ENCODE measurements at regions not wholly inside any gene's neighbourhood (a gene's known extent, or its start where the extent isn't known, plus 50 kb on each side); places are given as distances from the start of the nearest gene placed in this dataset.
A peak's percentile ranks its signal among the peaks of the same experiment; 100 is the strongest.
"Not testable (repeated sequence)": the region's sequence is repeated elsewhere in the genome, so short reads cannot be mapped to it uniquely, and the experiment has no call there.

- intact Hi-C loops (cut with DNase I): no loop called here
- DNase-seq: no peak
Measured at GRCh38 chr6:151154418-151154817, 85.3 kb upstream of the AKAP12 start.

GRCh38 chr6:151155095-151155494 lies 84.7 kb upstream of the AKAP12 start:
- intact Hi-C loops (cut with DNase I): no loop called here
- DNase-seq: no peak

GRCh38 chr6:151160929-151161757 lies 78.6 kb upstream of the AKAP12 start:
- no peak for DNase-seq
- intact Hi-C loops (cut with DNase I): no loop called here

- intact Hi-C loops (cut with DNase I): no loop called here
- DNase-seq: no peak
Measured at GRCh38 chr6:151164383-151164782, 75.4 kb upstream of the AKAP12 start.

- intact Hi-C loops (cut with DNase I): no loop called here
- no peak for DNase-seq
Measured at GRCh38 chr6:151166180-151166579, 73.6 kb upstream of the AKAP12 start.

- intact Hi-C loops (cut with DNase I): no loop called here
Measured at GRCh38 chr6:151167034-151167433, 72.7 kb upstream of the AKAP12 start.

GRCh38 chr6:151170622-151171246 lies 69.0 kb upstream of the AKAP12 start:
- intact Hi-C loops (cut with DNase I): no loop called here
- DNase-seq: no peak

More at GRCh38 chr6:151167034-151167433, 72.7 kb upstream of the AKAP12 start:
- no peak for DNase-seq

GRCh38 chr6:151172751-151173150 lies 67.0 kb upstream of the AKAP12 start:
- DNase-seq: no peak
- intact Hi-C loops (cut with DNase I): no loop called here

GRCh38 chr6:151175662-151176445 lies 63.9 kb upstream of the AKAP12 start:
- DNase-seq: peak in 21 of 42 donors; percentile 6 to 78 (median 31)
- intact Hi-C loops (cut with DNase I): no loop called here

- DNase-seq: no peak
- intact Hi-C loops (cut with DNase I): no loop called here
Measured at GRCh38 chr6:151176911-151177770, 62.6 kb upstream of the AKAP12 start.

- DNase-seq: no peak
- intact Hi-C loops (cut with DNase I): no loop called here
Measured at GRCh38 chr6:151178373-151178772, 61.4 kb upstream of the AKAP12 start.

GRCh38 chr6:151179321-151179720 lies 60.4 kb upstream of the AKAP12 start:
- peak in 2 of 42 donors; percentile 10 to 19 for DNase-seq
- intact Hi-C loops (cut with DNase I): no loop called here

- no peak for DNase-seq
- intact Hi-C loops (cut with DNase I): no loop called here
Measured at GRCh38 chr6:151180330-151181048, 59.3 kb upstream of the AKAP12 start.

- no peak for DNase-seq
- intact Hi-C loops (cut with DNase I): no loop called here
Measured at GRCh38 chr6:151181706-151182363, 57.9 kb upstream of the AKAP12 start.

GRCh38 chr6:151182958-151183357 lies 56.8 kb upstream of the AKAP12 start:
- intact Hi-C loops (cut with DNase I); DNase-seq: not testable (repeated sequence)

- intact Hi-C loops (cut with DNase I): no loop called here
- DNase-seq: no peak
Measured at GRCh38 chr6:151185148-151185547, 54.6 kb upstream of the AKAP12 start.

- no peak for DNase-seq
- intact Hi-C loops (cut with DNase I): no loop called here
Measured at GRCh38 chr6:151186306-151186705, 53.5 kb upstream of the AKAP12 start.

- intact Hi-C loops (cut with DNase I): no loop called here
Measured at GRCh38 chr6:151186804-151187330, 52.9 kb upstream of the AKAP12 start.

More at GRCh38 chr6:151186804-151187330, 52.9 kb upstream of the AKAP12 start:
- no peak for DNase-seq
